Panc1 (cell line): ENCODE measurements at regions not wholly inside any gene's neighbourhood (a gene's known extent, or its start where the extent isn't known, plus 50 kb on each side); places are given as distances from the start of the nearest gene placed in this dataset.

Experiments
- ATAC-seq: fragments of 200-7000 bp; cut with Tn5 transposase; 2 replicates; pipeline ENCODE4 v1.9.1; 2020; ENCODE audit warnings: mild to moderate bottlenecking, moderate library complexity
- BruUV-seq: library from RNA; stranded (reverse); fragments of 400-500 nt; replicated peaks from 2 replicates; lab custom pipeline; 2021; lab: Mats Ljungman, UMichigan
- CTCF ChIA-PET: fragments of 300-600 bp; sonication (Branson Sonifier 250); formaldehyde crosslinking; loops from one replicate; lab custom pipeline; 2022; ENCODE audit warnings: antibody characterized with exemption; lab: Charles Lee
- POLR2A ChIA-PET: fragments of 300-600 bp; sonication (Branson Sonifier 250); formaldehyde crosslinking; loops from one replicate; lab custom pipeline; 2022; ENCODE audit warnings: antibody characterized with exemption; lab: Charles Lee
- DNase-seq: peaks from one replicate; pipeline ENCODE4 v3.0.0-alpha.2; 2010; ENCODE audit warnings: low read depth, low spot score
- H3K27ac ChIP-seq: 2 replicates; pipeline ENCODE4 v1.5.1; 2011; ENCODE audit warnings: mild to moderate bottlenecking, low read length, inconsistent platforms
- H3K27me3 ChIP-seq: fragments of 200-500 bp; sonication (Bioruptor generic); 2 replicates; pipeline ENCODE4 v1.6.0; 2014; ENCODE audit warnings: low read length, inconsistent platforms; ENCODE audit not compliant: control insufficient read depth, insufficient read depth
- H3K36me3 ChIP-seq: fragments of 200-500 bp; sonication (Bioruptor generic); 2 replicates; pipeline ENCODE4 v1.5.1; 2014; ENCODE audit warnings: inconsistent platforms, mild to moderate bottlenecking, low read length, moderate library complexity; ENCODE audit not compliant: control insufficient read depth, insufficient read depth
- H3K4me1 ChIP-seq: 2 replicates; pipeline ENCODE4 v1.5.1; 2011; ENCODE audit warnings: inconsistent platforms, mild to moderate bottlenecking, low read length, moderate library complexity; ENCODE audit not compliant: control insufficient read depth, insufficient read depth
- H3K4me3 ChIP-seq, 2 experiments: 2 replicates each; pipeline ENCODE4 v1.5.1; 2011 to 2012; ENCODE audit warnings: low read depth in 2 of 2, low read length in 2 of 2, mild to moderate bottlenecking in 2 of 2, inconsistent platforms in 1 of 2, moderate library complexity in 1 of 2
- H3K9me3 ChIP-seq: fragments of 200-500 bp; sonication (Bioruptor generic); 2 replicates; pipeline ENCODE4 v1.5.1; 2014; ENCODE audit warnings: low read depth, mild to moderate bottlenecking, inconsistent platforms, low read length, moderate library complexity; ENCODE audit not compliant: control insufficient read depth, insufficient read depth
- POLR2AphosphoS5 ChIP-seq: IDR thresholded peaks from 2 replicates; pipeline ENCODE4 v1.6.1; 2012; ENCODE audit warnings: mild to moderate bottlenecking, low read depth, low read length, moderate library complexity
- SIN3A ChIP-seq: IDR thresholded peaks from 2 replicates; pipeline ENCODE4 v1.6.1; 2012; ENCODE audit warnings: low read depth, mild to moderate bottlenecking, low read length, moderate library complexity, borderline replicate concordance; ENCODE audit not compliant: insufficient read depth
- TCF7L2 ChIP-seq: IDR thresholded peaks from 2 replicates; pipeline ENCODE4 v1.6.1; 2011; ENCODE audit warnings: mild to moderate bottlenecking, low read depth, low read length, inconsistent platforms
- in situ Hi-C: cut with HindIII; loops from 2 replicates; pipeline ENCODE4 v1.10.0; 2016; ENCODE audit warnings: low sequenced_read_pairs, low pct_unique_long_range_greater_than_20kb
- intact Hi-C: fragments of 100-400 bp; cut with micrococcal nuclease; formaldehyde crosslinking; loops from one replicate; pipeline ENCODE4 v1.10.0; 2022; ENCODE audit not compliant: unreplicated experiment
- TF ChIP-seq, protein P1 (sequence below), 2 experiments: IDR thresholded peaks; 2 replicates each; pipeline ENCODE4 v1.6.1; 2011 to 2012; ENCODE audit warnings: low read depth in 2 of 2, control low read depth in 1 of 2, low read length in 1 of 2, mild to moderate bottlenecking in 1 of 2, moderate library complexity in 1 of 2; ENCODE audit not compliant: insufficient read depth in 1 of 2
- TF ChIP-seq, protein P2 (sequence below): fragments of 450-650 bp; IDR thresholded peaks from 2 replicates; pipeline ENCODE4 v1.5.1; 2017; ENCODE audit warnings: mild to moderate bottlenecking

DNA sequence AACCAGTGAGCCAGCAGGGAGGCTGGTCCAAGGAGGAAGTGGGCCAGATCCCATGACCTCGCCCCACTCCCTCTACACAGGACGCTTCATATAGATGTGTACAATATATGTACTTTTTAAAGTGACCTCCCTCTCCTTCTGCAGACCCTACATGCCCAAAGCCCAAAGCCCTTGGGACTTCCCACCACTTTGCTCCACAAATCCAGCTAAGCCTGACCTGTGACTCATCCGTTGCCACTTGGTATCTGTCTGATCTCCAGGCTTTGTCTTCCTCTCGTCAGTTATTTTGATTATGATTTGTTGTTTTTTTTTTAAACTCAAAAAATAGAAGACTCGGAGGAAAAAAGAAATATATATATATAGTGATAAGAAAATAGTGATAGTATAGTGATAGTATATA is 470.8 kb downstream of the KCNJ3 start:
- Histone ChIP-seq H3K27ac (no peak overlapping the region), H3K4me3 (no peak overlapping the region), H3K36me3 (no peaks in the 10 kb centered on the region), H3K4me1 (no peaks in the 10 kb centered on the region), H3K9me3 (no peaks in the 10 kb centered on the region), H3K27me3 (no peaks in the 10 kb centered on the region)
- POLR2A ChIA-PET, result no interaction called here
- no peak for TF ChIP-seq SIN3A
- TF ChIP-seq POLR2AphosphoS5, result no peak
- TF ChIP-seq, protein P1, sequence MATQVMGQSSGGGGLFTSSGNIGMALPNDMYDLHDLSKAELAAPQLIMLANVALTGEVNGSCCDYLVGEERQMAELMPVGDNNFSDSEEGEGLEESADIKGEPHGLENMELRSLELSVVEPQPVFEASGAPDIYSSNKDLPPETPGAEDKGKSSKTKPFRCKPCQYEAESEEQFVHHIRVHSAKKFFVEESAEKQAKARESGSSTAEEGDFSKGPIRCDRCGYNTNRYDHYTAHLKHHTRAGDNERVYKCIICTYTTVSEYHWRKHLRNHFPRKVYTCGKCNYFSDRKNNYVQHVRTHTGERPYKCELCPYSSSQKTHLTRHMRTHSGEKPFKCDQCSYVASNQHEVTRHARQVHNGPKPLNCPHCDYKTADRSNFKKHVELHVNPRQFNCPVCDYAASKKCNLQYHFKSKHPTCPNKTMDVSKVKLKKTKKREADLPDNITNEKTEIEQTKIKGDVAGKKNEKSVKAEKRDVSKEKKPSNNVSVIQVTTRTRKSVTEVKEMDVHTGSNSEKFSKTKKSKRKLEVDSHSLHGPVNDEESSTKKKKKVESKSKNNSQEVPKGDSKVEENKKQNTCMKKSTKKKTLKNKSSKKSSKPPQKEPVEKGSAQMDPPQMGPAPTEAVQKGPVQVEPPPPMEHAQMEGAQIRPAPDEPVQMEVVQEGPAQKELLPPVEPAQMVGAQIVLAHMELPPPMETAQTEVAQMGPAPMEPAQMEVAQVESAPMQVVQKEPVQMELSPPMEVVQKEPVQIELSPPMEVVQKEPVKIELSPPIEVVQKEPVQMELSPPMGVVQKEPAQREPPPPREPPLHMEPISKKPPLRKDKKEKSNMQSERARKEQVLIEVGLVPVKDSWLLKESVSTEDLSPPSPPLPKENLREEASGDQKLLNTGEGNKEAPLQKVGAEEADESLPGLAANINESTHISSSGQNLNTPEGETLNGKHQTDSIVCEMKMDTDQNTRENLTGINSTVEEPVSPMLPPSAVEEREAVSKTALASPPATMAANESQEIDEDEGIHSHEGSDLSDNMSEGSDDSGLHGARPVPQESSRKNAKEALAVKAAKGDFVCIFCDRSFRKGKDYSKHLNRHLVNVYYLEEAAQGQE (IDR thresholded peaks at IDR 0.05; ENCODE audit: insufficient read depth in 1 of 2, low read depth in 2 of 2, low read length in 1 of 2), result no peak
- TF ChIP-seq, protein P2, sequence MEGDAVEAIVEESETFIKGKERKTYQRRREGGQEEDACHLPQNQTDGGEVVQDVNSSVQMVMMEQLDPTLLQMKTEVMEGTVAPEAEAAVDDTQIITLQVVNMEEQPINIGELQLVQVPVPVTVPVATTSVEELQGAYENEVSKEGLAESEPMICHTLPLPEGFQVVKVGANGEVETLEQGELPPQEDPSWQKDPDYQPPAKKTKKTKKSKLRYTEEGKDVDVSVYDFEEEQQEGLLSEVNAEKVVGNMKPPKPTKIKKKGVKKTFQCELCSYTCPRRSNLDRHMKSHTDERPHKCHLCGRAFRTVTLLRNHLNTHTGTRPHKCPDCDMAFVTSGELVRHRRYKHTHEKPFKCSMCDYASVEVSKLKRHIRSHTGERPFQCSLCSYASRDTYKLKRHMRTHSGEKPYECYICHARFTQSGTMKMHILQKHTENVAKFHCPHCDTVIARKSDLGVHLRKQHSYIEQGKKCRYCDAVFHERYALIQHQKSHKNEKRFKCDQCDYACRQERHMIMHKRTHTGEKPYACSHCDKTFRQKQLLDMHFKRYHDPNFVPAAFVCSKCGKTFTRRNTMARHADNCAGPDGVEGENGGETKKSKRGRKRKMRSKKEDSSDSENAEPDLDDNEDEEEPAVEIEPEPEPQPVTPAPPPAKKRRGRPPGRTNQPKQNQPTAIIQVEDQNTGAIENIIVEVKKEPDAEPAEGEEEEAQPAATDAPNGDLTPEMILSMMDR, result no peak
- TF ChIP-seq TCF7L2, result no peak
- ATAC-seq (no peak), DNase-seq (no peak)
- intact Hi-C loops, result no loop called here
- CTCF ChIA-PET, result no interaction called here
- BruUV-seq, result no TSS peak
- in situ Hi-C loops, result no loop called here

DNA sequence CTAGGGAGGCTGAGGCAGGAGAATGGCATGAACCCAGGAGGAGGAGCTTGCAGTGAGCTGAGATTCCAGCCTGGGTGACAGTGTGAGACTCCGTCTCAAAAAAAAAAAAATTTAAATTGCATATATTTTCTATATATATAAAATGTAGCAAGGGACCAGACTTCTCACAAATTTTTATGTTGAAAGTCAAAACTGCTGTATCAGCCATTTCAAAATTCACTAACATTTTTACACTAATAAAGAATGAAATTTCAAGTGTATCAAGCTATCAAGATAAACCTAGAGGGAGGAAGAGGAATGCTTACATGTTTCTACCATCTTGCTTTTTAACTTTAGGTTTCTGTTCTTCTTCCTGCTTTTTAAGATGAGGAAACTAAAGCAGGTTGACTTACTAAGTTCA is 464.0 kb downstream of the KCNJ3 start:
- Histone ChIP-seq H3K36me3 (no peaks in the 10 kb centered on the region), H3K27me3 (no peaks in the 10 kb centered on the region), H3K27ac (no peak overlapping the region), H3K4me3 (no peak overlapping the region), H3K9me3 (no peaks in the 10 kb centered on the region), H3K4me1 (no peaks in the 10 kb centered on the region)
- ChIA-PET CTCF (no interaction called here), POLR2A (no interaction called here)
- intact Hi-C loops, result no loop called here
- ATAC-seq (no peak), DNase-seq (no peak)
- TF ChIP-seq TCF7L2, result no peak
- TF ChIP-seq, protein P1 (IDR thresholded peaks at IDR 0.05; ENCODE audit: insufficient read depth in 1 of 2, low read depth in 2 of 2, low read length in 1 of 2), result no peak
- TF ChIP-seq SIN3A, result no peak
- TF ChIP-seq, protein P2, result no peak
- no peak for TF ChIP-seq POLR2AphosphoS5
- BruUV-seq, result no TSS peak
- in situ Hi-C loops, result no loop called here
